OCI-LY3 (cell line): ENCODE measurements at regions not wholly inside any gene's neighbourhood (a gene's known extent, or its start where the extent isn't known, plus 50 kb on each side); places are given as distances from the start of the nearest gene placed in this dataset.
"Not testable (repeated sequence)": the region's sequence is repeated elsewhere in the genome, so short reads cannot be mapped to it uniquely, and the experiment has no call there.

Experiments
- H2AFZ ChIP-seq: fragments of 200-600, 300-600 bp; shearing (Covaris generic); 2 replicates; pipeline ENCODE4 v1.6.0; 2014; ENCODE audit warnings: antibody characterized with exemption, low read depth, low read length
- H3K27ac ChIP-seq: fragments of 200-600, 300-600 bp; sonication (generic); 2 replicates; pipeline ENCODE4 v1.5.1; 2014; ENCODE audit warnings: mild to moderate bottlenecking, low read length, moderate library complexity, mixed read lengths
- H3K27me3 ChIP-seq: fragments of 200-600, 300-600 bp; sonication (generic); 2 replicates; pipeline ENCODE4 v1.6.1; 2014; ENCODE audit warnings: low read depth, low read length, mixed read lengths
- H3K36me3 ChIP-seq: fragments of 200-600, 300-600 bp; sonication (generic); replicated peaks from 2 replicates; pipeline ENCODE3; 2014; ENCODE audit warnings: low read depth, low read length, mixed read lengths
- H3K4me1 ChIP-seq: fragments of 300-600, 200-600 bp; sonication (generic); 2 replicates; pipeline ENCODE4 v1.6.1; 2014; ENCODE audit warnings: low read length, mixed read lengths
- H3K4me2 ChIP-seq: fragments of 200-600, 300-600 bp; sonication (generic); 2 replicates; pipeline ENCODE4 v1.6.1; 2014; ENCODE audit warnings: low read length, mixed read lengths
- H3K4me3 ChIP-seq: fragments of 300-600, 200-600 bp; sonication (generic); 2 replicates; pipeline ENCODE4 v1.5.1; 2014; ENCODE audit warnings: antibody characterized with exemption, mild to moderate bottlenecking, low read length, moderate library complexity
- H3K79me2 ChIP-seq: fragments of 300-600, 200-600 bp; shearing (Covaris generic); 2 replicates; pipeline ENCODE4 v1.6.1; 2014; ENCODE audit warnings: mild to moderate bottlenecking, low read length, mixed read lengths
- H3K9ac ChIP-seq: fragments of 300-600, 200-600 bp; shearing (Covaris generic); 2 replicates; pipeline ENCODE4 v1.6.0; 2014; ENCODE audit warnings: mild to moderate bottlenecking, low read length, moderate library complexity
- H3K9me3 ChIP-seq: fragments of 200-600, 300-600 bp; shearing (Covaris generic); 2 replicates; pipeline ENCODE4 v1.6.1; 2014; ENCODE audit warnings: low read length, mixed read lengths; ENCODE audit not compliant: insufficient read depth
- H4K20me1 ChIP-seq: fragments of 200-600, 300-600 bp; sonication (generic); 2 replicates; pipeline ENCODE4 v1.6.1; 2016; ENCODE audit warnings: low read length, mixed read lengths; ENCODE audit not compliant: insufficient read depth
- EZH2phosphoT487 ChIP-seq: fragments of 200-600 bp; shearing (Covaris generic); IDR thresholded peaks from 2 replicates; pipeline ENCODE4 v1.6.1; 2018; ENCODE audit warnings: antibody characterized with exemption, mixed run types, low read depth
- TF ChIP-seq, protein P1 (sequence below): fragments of 200-600, 300-600 bp; sonication (generic); IDR thresholded peaks from 2 replicates; pipeline ENCODE4 v1.5.1; 2014; ENCODE audit warnings: antibody characterized with exemption, low read length, low read depth

DNA sequence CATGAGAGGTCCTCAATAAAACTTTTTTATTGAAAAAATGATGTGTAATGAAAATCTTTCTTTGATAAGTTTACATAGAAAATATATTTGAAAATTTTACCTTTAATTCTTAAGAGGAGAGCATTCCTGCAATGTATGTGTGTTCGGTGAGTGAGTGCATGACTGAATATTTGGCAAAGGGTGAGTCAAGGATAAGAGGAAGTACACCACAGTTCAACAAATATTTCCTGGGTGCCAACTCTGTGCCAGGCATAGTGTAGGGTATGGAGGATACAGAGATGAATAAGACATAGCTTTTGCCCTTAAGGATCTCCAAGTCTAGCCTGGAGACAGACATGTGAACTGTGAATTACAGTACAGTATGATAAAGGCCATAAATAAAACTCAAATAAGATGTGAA lies 84.7 kb upstream of the GPR101 start:
- Histone ChIP-seq H3K9ac (no peak overlapping the region), H3K4me1 (no peaks in the 10 kb centered on the region), H3K9me3 (no peaks in the 10 kb centered on the region), H2AFZ (no peak overlapping the region), H3K79me2 (no peaks in the 10 kb centered on the region), H3K36me3 (no peaks in the 10 kb centered on the region), H3K4me2 (no peak overlapping the region), H3K4me3 (no peak overlapping the region), H3K27me3 (no peaks in the 10 kb centered on the region), H3K27ac (no peak overlapping the region), H4K20me1 (no peaks in the 10 kb centered on the region)
- TF ChIP-seq, protein P1, sequence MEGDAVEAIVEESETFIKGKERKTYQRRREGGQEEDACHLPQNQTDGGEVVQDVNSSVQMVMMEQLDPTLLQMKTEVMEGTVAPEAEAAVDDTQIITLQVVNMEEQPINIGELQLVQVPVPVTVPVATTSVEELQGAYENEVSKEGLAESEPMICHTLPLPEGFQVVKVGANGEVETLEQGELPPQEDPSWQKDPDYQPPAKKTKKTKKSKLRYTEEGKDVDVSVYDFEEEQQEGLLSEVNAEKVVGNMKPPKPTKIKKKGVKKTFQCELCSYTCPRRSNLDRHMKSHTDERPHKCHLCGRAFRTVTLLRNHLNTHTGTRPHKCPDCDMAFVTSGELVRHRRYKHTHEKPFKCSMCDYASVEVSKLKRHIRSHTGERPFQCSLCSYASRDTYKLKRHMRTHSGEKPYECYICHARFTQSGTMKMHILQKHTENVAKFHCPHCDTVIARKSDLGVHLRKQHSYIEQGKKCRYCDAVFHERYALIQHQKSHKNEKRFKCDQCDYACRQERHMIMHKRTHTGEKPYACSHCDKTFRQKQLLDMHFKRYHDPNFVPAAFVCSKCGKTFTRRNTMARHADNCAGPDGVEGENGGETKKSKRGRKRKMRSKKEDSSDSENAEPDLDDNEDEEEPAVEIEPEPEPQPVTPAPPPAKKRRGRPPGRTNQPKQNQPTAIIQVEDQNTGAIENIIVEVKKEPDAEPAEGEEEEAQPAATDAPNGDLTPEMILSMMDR: no peak
- no peak for TF ChIP-seq EZH2phosphoT487

DNA sequence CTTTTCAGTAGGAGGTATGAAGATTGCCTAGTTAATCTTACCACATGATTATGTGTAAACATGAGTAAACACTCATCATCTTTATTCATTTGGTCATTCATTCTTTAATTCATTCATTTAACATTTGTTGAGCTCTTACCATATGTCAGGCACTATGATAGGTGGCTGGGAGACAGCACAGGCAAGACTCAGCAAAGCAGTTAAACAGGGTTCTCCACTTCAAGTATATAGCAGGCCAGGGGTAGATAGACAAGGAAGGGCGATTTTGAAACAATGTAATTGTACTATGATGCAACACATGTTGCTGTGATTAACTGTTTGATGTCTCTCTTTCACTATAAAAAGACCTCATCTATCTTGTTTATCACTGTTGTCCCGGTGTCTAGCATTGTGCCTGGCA lies 84.3 kb upstream of the GPR101 start:
- Histone ChIP-seq H3K4me1 (no peaks in the 10 kb centered on the region), H3K4me2 (no peak overlapping the region), H4K20me1 (no peaks in the 10 kb centered on the region), H3K36me3 (no peaks in the 10 kb centered on the region), H3K27me3 (no peaks in the 10 kb centered on the region), H3K9me3 (no peaks in the 10 kb centered on the region), H3K9ac (no peak overlapping the region), H3K4me3 (no peak overlapping the region), H3K79me2 (no peaks in the 10 kb centered on the region), H2AFZ (no peak overlapping the region), H3K27ac (no peak overlapping the region)
- TF ChIP-seq, protein P1: no peak
- no peak for TF ChIP-seq EZH2phosphoT487

DNA sequence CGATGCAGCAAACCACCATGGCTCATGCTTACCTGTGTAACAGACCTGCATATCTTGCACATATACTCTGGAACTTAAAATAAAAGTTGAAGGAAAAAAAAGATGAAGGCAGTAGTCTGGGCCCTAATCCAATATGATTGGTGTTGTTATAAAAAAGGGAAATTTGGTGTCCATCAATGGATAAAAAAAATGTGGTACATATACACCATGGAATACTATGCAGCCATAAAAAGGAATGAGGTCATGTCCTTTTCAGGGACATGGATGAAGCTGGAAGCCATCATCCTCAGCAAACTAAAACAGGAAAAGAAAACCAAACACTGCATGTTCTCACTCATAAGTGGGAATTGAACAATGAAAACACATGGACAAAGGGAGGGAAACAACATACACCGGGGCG lies 74.1 kb upstream of the GPR101 start:
- not testable (repeated sequence) for H3K27me3 ChIP-seq, H2AFZ ChIP-seq, H3K4me3 ChIP-seq, H3K9me3 ChIP-seq, H3K4me1 ChIP-seq, H3K79me2 ChIP-seq, H3K4me2 ChIP-seq, H3K9ac ChIP-seq, H4K20me1 ChIP-seq, H3K36me3 ChIP-seq, H3K27ac ChIP-seq

DNA sequence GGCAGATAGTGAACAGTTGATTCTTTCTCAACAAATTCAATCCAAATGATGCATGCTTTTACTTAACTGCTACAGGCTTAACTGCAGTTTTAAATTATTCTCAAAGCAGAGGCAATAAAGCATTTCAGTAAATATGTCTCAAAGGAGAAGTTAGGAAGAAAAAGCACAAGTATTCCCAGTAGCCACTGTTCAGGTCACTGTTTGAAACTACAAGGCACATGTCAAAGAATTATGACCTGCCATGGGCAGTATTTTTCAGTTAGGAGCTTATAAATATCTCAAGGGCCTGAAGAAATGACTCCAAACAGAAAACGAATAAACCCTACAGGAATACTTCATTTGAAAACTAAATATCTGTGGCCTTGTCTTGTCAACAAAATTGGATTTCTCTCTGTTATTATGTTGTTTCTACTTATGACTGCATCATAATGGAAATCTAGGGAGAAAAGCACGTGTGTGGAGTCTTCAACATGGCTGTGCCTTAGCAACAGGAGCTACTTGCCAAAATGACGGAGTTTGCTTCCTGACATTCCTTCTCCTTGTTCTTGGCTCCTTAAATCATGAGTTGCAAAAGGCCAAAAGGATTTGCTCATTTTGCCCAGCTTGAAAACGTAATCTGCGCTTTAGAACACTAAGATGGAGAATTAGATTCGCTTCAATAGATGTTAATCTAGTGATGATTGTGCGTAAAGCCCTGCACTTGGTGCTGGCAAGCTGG lies 67.6 kb upstream of the GPR101 start:
- H4K20me1 ChIP-seq: no peaks in the 10 kb centered on the region
- H3K9ac ChIP-seq: no peak overlapping the region
- H3K79me2 ChIP-seq: no peaks in the 10 kb centered on the region
- H3K27me3 ChIP-seq: no peaks in the 10 kb centered on the region; the same call in 1 of the 2 replicates
- no peak overlapping the region for H3K4me2 ChIP-seq
- no peaks in the 10 kb centered on the region for H3K9me3 ChIP-seq
- no peak for TF ChIP-seq EZH2phosphoT487
- TF ChIP-seq, protein P1: no peak
- H3K27ac ChIP-seq: no peak overlapping the region
- no peak overlapping the region for H2AFZ ChIP-seq
- no peaks in the 10 kb centered on the region for H3K4me1 ChIP-seq
- no peak overlapping the region for H3K4me3 ChIP-seq
- H3K36me3 ChIP-seq: no peaks in the 10 kb centered on the region
